Colonic mucosa (tissue), 4 donors: ENCODE measurements at regions not wholly inside any gene's neighbourhood (a gene's known extent, or its start where the extent isn't known, plus 50 kb on each side); places are given as distances from the start of the nearest gene placed in this dataset.
"Not testable (repeated sequence)": the region's sequence is repeated elsewhere in the genome, so short reads cannot be mapped to it uniquely, and the experiment has no call there.

Experiments
- DNase-seq: peaks from one replicate; pipeline ENCODE4 v3.0.0-alpha.2; 2020
- H3K27ac ChIP-seq: fragments of 200-600 bp; one replicate; pipeline ENCODE4 v1.8.0; 2021
- H3K27me3 ChIP-seq: fragments of 200-600 bp; one replicate; pipeline ENCODE4 v1.8.0; 2021
- H3K36me3 ChIP-seq: fragments of 200-600 bp; one replicate; pipeline ENCODE4 v1.8.0; 2021
- H3K4me1 ChIP-seq: fragments of 200-600 bp; one replicate; pipeline ENCODE4 v1.8.0; 2021; ENCODE audit warnings: mild to moderate bottlenecking
- H3K4me3 ChIP-seq: fragments of 200-600 bp; one replicate; pipeline ENCODE4 v1.8.0; 2021
- H3K9ac ChIP-seq, 2 donors: one replicate each; pipeline ENCODE4 v1.7.0; 2013; ENCODE audit warnings: control low read depth in 2 of 2, low read depth in 2 of 2, low read length in 2 of 2
- H3K9me3 ChIP-seq: fragments of 200-600 bp; one replicate; pipeline ENCODE4 v1.8.0; 2021
- intact Hi-C: fragments of 100-400 bp; cut with DNase I; formaldehyde crosslinking; loops from one replicate; pipeline ENCODE4 v1.14.1; 2022
- TF ChIP-seq, protein P1 (sequence below): fragments of 200-600 bp; IDR thresholded peaks from one replicate; pipeline ENCODE4 v1.8.0; 2022; ENCODE audit warnings: antibody characterized with exemption, mild to moderate bottlenecking
- donor health status: healthy.
- donor health status: DM: no; HTN: no; CAD: no.
- donor health status: DM: no; HTN: no; CAD: no.

DNA sequence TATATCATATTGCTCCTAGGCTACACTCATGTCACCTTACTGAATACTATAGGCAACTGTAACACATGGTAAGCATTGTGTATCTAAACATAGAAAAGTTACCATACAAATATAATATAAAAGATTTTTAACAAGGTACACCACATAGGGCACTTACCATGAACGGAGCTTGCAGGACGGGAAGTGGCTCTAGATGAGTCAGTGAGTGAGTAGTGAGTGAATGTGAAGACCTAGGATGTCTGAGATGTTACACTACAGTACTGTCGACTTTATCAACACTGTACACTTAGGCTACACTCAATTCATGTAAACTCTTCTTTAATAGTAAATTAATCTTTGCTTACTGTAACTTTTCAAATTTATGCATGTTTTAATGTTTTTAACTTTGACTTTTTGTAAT, 81.0 kb upstream of the PLD5 start:
- Histone ChIP-seq H3K36me3 (no peaks in the 10 kb centered on the region), H3K9me3 (no peaks in the 10 kb centered on the region), H3K27me3 (no peaks in the 10 kb centered on the region), H3K4me3 (no peak overlapping the region), H3K4me1 (no peaks in the 10 kb centered on the region), H3K9ac (no peak overlapping the region), H3K27ac (no peak overlapping the region)
- intact Hi-C loops: no loop called here
- TF ChIP-seq, protein P1, sequence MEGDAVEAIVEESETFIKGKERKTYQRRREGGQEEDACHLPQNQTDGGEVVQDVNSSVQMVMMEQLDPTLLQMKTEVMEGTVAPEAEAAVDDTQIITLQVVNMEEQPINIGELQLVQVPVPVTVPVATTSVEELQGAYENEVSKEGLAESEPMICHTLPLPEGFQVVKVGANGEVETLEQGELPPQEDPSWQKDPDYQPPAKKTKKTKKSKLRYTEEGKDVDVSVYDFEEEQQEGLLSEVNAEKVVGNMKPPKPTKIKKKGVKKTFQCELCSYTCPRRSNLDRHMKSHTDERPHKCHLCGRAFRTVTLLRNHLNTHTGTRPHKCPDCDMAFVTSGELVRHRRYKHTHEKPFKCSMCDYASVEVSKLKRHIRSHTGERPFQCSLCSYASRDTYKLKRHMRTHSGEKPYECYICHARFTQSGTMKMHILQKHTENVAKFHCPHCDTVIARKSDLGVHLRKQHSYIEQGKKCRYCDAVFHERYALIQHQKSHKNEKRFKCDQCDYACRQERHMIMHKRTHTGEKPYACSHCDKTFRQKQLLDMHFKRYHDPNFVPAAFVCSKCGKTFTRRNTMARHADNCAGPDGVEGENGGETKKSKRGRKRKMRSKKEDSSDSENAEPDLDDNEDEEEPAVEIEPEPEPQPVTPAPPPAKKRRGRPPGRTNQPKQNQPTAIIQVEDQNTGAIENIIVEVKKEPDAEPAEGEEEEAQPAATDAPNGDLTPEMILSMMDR: no peak
- no peak for DNase-seq

DNA sequence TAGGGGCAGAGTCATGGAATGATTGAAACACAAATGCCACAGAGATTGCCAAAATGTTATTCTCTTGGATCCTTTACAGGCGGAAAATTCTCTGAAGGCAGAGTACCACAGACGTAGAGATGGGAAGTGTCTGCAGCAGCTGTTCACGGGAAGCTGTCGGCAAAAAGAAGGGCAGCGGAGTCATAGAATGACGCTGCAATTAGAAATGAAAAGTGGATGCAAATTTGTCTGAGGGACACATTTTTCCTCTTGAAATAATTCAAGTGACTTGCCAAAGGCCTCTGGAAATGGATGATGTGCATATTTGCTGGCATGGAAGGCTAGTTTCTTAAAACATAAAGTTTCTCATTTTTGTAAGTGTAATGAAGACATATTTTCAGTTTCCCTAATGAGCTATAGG, 77.5 kb upstream of the PLD5 start:
- Histone ChIP-seq H3K9me3 (no peaks in the 10 kb centered on the region), H3K9ac (no peak overlapping the region), H3K27ac (no peak overlapping the region), H3K27me3 (no peaks in the 10 kb centered on the region), H3K4me3 (no peak overlapping the region), H3K36me3 (no peaks in the 10 kb centered on the region), H3K4me1 (no peaks in the 10 kb centered on the region)
- no peak for DNase-seq
- intact Hi-C loops: no loop called here
- TF ChIP-seq, protein P1: no peak

DNA sequence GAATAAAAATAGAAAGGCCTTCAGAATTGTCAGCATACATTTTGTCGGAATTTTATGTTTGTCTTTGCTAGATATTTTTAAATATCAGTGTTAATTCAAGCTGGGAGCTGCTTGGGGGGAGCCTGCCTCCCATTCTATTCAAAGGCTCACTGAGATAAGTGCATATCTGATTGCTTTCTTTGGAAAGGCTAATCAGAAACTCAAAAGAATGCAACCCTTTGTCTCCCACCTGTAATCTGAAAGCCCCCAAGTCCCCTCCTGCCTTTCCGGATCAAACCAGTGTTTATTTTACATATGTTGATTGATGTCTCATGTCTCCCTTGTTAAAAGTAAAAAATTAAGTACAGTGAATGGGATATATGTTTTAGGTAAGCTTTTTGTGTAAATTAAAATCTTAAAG, 69.3 kb upstream of the PLD5 start:
- H3K9me3 ChIP-seq, H3K36me3 ChIP-seq, H3K9ac ChIP-seq, H3K27me3 ChIP-seq, H3K27ac ChIP-seq, DNase-seq, H3K4me3 ChIP-seq, intact Hi-C loops, H3K4me1 ChIP-seq: not testable (repeated sequence)

DNA sequence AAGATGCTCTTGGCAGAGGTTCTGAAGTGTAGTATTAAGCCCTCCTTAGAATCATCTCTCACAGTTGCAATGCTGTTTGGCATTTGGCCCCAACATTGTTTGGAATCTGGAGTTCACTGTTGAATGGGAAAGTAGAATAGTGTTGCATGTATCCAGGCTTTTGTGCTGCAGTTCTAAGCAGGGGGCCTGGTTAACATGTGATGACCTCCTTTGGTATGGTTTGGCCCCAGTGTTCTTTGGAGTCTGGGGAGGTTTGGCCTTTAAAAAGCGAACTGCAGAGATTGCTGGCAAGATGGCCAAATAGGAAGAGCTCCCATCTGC, 61.8 kb upstream of the PLD5 start:
- Histone ChIP-seq H3K27me3 (no peaks in the 10 kb centered on the region), H3K27ac (no peak overlapping the region), H3K9me3 (no peaks in the 10 kb centered on the region), H3K4me3 (no peak overlapping the region), H3K9ac (no peak overlapping the region), H3K36me3 (no peaks in the 10 kb centered on the region), H3K4me1 (no peaks in the 10 kb centered on the region)
- DNase-seq: no peak
- intact Hi-C loops: no loop called here
- TF ChIP-seq, protein P1: no peak

DNA sequence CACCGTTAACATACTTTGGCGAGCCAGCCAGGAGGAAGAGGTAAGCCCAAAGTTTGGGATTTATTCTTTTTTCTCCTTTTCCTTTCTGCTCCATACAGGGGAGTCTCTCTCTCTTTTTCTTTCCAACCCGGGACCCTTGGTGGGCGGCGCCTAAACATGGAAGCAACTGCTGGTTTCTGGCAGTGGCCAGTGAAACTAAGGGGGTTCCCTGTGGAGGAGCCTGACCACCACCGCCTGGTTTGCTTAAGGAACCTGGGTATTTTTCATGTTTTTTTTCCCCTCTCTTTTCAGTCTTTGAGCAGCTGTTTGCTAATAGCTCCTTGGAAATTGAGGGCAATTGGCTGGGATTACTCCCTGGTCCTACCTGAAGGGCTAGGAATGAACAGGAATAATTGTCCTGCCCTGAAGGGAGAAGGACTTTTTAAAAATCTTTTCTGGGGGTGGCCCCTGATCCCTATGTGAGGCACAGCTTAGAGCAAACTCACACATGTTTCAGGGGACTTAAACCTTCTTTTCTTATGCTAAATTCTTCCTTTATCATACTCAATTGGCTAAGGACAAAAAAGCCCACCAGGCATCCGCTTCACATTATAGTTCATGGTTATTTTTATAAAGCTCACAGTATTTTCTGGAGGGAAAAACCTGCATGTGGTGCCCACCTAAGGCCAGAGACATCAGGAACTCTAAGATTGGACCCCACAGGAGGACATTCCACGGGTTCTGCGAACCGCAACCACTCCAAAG, 61.3 kb upstream of the PLD5 start:
- TF ChIP-seq, protein P1: no peak
- Histone ChIP-seq H3K9me3 (no peaks in the 10 kb centered on the region), H3K9ac (no peak overlapping the region), H3K36me3 (no peaks in the 10 kb centered on the region), H3K27me3 (no peaks in the 10 kb centered on the region), H3K27ac (no peak overlapping the region), H3K4me1 (no peaks in the 10 kb centered on the region), H3K4me3 (no peak overlapping the region)
- intact Hi-C loops: no loop called here
- no peak for DNase-seq

DNA sequence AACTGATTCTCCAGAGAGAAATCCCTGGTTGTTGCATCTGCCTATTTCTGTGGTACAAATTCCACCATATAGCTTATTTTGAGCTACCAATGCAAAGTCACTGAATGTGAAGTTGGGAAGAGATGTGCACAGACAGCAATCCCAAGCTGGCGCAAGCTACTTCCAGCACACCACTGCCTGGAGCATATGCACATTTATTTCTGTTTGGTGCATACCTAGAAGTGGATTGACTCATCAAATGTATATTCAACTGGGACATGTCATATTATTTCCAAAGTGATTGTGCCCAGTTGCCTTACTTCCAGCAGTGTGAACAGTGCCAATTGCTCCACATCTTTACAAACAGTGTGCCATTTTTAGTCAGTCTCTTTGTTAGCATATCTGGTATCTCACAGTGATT, 58.2 kb upstream of the PLD5 start:
- Histone ChIP-seq H3K27me3 (no peaks in the 10 kb centered on the region), H3K4me1 (no peaks in the 10 kb centered on the region), H3K36me3 (no peaks in the 10 kb centered on the region), H3K27ac (no peak overlapping the region), H3K4me3 (no peak overlapping the region), H3K9ac (no peak overlapping the region), H3K9me3 (no peaks in the 10 kb centered on the region)
- DNase-seq: no peak
- intact Hi-C loops: no loop called here
- TF ChIP-seq, protein P1: no peak
